Activated CD4-positive, alpha-beta T cell treated with anti-CD3 and anti-CD28 coated beads, Interleukin-2, amount 50 U/mL, for 48 hours (primary cell): ENCODE measurements at regions not wholly inside any gene's neighbourhood (a gene's known extent, or its start where the extent isn't known, plus 50 kb on each side); places are given as distances from the start of the nearest gene placed in this dataset.

Source experiments
- DNase-seq, 2 experiments: peaks; one replicate each; pipeline ENCODE4 v3.0.0-alpha.2; 2020

DNA sequence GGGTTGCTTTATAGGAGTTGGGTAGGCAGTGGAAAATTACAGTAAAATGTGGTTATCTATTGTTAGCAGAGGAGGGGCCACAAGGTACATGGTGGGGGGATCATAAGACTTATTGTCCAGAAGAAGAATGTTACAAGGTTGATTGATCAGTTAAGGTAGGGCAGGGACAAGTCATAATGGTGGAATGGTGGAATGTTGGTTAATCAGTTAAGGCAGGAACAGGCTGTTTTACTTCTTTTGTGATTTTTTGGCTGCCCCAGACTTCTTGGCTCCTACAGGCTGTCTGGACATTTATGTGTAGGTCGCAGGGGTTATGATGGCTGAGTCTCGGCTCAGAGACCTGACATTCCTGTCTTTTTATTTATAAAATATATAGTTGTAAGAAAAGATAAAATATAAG, 2277.1 kb downstream of the TP53TG3F start:
- no peak for DNase-seq

DNA sequence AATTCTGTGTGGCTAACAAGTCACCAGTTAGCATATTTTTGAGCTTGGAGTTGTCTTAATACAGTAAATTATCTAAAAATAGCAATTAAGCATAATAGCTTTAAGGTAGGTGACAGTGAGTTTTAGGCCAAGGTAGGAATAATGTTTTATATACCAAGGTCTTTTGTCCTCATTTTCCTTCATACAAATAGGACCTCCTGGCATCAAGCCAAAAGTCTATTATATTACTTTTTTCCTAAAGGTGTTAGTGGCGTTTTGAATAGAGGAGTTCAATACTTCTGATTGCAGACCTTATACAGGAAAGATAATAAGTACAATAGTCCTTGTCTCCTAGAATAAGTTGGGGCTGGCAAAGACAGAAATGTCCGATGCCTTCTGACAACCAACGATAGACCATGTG, 2277.7 kb downstream of the TP53TG3F start:
- no peak for DNase-seq

DNA sequence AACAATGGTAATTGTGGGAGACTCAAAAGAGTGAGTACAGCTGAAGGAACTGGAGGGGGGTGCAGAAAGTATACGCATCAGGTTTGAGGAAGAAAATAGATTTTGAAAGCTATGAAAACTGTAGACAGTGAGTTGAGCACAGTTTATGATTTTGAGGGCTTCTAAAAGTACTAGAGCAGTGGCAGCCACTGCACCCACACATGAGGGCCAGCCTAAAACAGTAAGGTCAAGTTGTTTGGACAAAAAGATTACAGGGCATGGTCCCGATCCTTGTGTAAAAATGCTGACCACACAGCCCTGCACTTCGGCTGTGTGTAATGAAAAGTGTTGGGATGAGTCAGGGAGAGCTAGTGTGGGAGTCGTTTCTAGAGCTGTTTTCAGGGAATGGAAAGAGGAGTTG, 2282.1 kb downstream of the TP53TG3F start:
- no peak for DNase-seq

DNA sequence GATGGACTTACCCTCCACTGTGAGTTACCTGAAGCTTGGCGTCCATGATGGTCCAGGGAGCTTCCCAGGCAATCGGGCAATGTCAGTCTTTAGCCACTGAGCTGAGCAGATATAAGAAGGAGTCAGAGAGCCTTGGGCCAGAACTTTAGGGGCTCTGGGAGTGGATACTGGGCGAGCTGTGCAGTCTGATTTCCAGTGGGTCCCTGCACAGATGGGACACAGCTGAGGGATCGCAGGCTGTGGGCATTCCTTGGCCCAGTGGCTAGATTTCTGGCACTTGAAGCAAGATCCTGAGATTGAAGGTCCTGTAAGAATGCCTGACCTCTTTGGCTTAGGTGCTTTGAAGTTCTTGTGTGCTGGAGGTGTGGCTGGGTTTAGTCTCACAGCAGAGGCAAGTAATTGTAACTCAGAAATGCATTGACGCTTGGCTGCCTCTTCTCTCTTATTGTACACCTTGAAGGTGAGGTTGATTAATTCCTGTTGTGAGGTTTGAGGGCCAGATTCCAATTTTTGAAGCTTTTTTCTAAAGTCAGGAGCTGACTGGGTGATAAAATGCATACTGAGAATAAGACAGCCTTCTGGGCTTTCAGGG, 2283.8 kb downstream of the TP53TG3F start:
- no peak for DNase-seq

DNA sequence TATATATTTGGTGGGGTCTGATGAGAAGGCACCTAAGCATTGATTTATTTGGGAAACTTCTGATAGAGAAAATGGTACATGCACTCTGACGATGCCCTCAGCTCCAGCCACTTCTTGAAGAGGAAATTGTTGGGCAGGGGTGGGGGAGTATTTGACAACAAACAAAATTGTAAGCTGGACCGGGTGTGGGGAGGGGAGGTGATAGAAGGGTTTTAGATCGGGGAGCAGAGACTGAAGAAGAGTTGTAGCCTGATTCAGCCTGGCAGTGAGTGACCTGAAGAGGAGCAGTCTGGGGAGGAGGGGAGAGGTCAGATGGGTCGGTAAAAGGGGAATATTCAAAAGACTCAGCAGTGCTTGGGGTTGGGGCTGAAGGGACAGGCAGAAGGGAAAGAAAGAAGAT, 2284.7 kb downstream of the TP53TG3F start:
- DNase-seq: no peak

DNA sequence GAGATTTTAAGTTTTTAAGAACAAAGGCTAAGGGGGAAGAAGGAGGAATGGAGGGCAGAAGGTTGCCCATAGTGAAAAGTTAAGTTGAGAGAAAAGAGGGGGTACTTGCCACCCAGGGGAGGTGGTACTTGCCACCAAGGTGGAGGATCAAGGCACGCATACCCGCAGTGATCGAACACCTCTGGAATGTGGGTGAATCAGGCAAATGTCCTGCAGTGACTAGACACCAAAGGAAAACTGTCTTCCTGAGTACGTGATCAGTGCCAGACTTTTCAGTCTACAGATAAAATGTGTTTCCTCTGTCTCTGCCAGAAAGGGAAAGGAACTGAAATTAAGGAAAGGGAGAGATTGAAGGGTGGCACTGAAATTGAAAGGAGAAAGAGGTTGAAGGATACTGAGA, 2285.3 kb downstream of the TP53TG3F start:
- no peak for DNase-seq

DNA sequence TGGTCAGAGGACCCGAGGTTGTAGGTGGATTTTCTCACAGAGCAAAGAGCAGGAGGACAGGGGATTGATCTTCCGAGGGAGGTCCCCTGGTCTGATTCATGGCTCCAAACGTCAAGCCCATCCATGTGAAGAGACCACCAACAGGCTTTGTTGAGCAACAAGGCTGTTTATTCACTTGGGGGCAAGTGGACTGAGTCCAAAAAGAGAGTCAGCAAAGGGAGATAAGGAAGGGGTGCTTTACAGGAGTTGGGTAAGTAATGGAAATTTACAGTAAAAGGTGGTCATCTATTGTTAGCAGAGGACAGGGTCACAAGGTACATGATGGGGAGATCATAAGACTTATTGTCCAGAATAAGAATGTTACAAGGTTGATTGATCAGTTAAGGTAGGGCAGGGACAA, 2285.8 kb downstream of the TP53TG3F start:
- no peak for DNase-seq

DNA sequence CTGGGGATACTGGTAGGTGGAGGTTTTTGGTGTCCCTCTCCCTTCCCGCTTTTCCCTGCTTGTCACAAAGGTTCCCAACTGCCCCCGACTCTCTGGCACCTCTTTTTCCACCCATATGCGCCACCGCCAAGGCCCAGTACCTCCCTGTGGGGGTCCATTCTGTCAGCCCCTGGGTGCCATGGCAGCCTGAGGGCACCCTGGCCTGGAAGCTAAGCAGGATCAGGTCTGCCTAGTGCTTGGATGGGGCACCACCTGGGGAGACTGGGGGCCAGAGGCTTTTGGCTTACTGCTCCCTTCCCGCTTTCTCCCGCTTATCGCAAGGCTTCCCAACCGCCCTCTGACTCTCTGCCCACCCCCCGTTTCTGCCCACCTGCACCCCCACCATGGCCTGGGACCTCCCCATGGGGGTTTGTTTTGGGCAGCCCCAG, 2286.4 kb downstream of the TP53TG3F start:
- no peak for DNase-seq

DNA sequence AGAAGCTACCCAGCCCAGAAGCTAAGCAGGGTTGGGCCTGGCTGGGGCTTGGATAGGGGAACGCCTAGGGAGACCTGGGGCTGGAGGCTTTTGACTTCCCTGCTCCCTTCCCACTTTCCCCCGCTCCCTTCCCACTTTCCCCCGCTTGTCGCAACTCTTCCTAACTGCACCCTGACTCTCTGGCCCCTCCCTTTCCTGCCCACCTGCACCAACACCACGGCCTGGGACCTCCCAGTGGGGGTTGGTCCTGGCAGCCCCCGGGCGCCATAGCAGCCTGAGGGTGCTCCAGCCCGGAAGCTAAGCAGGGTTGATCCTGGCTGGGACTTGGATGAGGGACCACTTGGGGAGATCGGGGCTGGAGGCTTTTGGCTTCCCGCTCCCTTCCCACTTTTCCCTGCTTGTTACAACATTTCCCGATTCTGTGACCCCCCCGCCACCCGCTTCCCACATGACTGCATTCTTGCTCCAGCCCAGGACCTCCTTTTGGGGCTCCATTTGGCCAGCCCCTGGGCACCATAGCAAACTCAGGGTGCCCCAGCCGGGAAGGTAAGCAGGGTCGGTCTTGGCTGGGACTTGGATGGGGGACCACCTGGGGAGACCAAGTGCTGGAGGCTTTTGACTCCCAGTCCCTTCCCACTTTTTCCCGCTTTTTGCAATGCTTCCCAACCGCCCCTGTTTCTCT, 2287.0 kb downstream of the TP53TG3F start:
- no peak for DNase-seq

DNA sequence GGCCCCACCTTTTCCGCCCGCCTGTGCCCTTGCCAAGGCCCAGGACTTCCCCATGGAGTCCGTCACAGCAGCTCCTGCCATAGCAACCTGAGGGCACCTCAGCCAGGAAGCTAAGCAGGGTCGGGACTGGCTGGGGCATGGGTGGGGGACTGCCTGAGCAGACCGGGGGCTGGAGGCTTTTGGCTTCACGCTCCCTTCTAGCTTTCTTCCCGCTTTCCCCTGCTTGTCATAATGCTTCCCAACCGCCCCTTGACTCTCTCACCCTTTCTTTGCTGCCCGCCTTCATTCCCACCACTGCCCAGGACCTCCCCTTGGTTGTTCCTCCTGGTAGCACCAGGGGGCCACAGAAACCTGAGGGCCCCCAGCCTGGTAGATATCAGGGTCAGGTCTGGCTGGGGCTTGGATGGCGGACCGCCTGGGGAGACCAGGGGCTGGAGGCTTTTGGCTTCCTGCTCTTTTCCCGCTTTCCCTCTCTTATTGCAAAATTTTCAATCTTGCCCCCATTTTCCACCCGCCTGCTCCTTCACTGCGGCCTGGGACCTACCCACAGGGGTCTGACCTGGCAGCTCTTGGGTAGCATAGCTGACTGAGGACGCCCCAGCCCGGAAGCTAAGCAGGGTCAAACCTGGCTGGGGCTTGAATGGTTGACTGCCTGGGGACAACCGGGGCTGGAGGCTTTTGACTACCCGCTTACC, 2287.7 kb downstream of the TP53TG3F start:
- DNase-seq: no peak

DNA sequence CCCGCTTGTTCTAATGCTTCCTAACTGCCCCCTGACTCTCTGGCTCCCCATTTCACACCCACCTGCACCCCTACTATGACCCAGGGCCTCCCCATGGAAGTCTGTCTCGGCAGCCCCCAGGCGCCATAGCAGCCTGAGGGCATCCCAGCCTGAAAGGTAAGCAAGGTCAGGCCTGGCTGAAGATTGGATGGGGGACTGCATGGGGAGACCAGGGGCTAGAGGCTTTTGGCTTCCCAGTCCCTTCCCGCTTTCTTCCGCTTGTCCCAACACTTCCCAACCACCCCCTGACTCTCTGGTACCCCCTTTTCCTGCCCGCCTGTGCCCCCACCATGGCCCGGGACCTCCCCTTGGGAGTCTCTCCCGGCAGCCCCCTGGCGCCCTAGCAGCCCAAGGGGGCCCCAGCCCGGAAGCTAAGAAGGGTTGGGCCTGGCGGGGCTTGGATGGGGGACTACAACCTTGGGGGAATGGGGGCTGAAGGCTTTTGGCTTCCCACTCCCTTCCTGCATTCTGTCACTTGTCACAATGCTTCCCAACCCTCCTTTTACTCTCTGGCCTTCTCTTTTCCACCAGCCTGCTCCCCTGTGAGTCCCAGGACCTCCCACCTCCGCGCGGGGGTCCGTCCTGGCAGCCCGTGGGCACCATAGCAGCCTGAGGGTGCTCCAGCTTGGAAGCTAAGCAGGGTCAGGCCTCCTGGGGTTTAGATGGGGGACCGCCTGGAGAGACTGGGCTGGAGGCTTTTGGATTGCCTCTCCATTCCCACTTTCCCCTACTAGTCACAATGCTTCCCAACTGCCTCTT, 2288.4 kb downstream of the TP53TG3F start:
- no peak for DNase-seq

DNA sequence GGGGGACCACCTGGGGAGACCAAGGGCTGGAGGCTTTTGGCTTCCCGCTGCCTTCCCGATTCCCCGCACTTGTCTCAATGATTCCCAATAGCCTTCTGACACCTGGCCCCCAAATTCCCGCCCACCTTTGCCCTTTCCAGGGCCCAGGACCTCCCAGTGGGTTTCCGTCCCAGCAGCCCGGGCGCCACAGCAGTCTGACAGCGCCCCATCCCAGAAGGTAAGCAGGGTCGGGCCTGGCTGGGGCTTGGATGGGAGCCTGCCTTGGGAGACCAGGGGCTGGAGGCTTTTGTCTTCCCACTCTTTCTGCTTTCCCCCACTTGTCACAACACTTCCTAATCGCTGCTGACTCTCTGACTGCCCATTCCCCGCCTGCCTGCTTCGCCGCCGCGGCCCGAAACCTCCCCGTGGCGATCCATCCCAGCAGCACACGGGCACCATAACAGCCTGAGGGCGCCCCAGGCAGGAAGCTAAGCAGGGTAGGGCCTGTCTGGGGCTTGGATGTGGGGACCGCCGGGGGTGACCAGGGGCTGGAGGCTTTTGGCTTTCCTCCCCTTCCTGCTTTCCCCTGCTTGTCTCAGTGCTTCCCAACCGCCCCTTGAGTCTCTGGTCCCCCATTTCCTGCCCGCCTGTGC, 2289.3 kb downstream of the TP53TG3F start:
- DNase-seq: no peak

DNA sequence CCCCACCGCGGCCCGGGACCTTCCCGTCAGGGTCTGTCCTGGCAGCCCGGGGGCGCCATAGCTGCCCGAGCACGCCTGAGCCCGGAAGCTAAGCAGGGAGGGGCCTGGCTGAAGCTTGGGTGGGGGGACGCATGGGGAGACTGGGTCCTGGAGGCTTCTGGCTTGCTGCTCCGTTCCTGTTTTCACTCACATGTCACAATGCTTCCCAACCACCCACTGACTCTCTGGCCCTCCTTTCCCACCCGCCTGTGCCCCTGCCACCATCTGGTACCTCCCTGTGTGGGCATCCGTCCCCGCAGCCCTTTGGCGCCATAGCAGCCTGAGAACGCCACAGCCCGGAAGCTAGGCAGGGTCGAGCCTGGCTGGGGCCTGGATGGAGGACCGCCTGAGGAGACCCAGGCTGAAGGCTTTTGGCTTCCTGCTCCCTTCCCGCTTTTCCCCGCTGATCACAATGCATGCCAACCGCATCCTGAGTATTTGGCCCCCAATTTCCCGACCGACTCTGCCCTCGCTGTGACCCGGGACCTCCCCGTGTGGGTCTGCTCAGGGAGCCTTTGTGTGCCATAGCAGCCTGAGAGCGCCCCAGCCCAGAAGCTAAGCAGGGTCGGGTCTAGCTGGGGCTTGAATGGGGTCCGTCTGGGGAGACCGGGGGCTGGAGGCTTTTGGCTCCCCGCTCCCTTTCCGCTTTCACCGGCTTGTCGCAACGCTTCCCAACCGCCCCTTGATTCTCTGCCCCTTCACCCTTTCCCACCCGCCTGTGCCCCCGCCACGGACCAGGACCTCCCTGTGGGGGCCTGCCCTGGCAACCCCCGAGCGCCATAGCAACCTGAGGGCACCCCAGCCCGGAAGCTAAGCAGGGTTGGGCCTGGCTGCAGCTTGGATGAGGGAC, 2290.1 kb downstream of the TP53TG3F start:
- no peak for DNase-seq

DNA sequence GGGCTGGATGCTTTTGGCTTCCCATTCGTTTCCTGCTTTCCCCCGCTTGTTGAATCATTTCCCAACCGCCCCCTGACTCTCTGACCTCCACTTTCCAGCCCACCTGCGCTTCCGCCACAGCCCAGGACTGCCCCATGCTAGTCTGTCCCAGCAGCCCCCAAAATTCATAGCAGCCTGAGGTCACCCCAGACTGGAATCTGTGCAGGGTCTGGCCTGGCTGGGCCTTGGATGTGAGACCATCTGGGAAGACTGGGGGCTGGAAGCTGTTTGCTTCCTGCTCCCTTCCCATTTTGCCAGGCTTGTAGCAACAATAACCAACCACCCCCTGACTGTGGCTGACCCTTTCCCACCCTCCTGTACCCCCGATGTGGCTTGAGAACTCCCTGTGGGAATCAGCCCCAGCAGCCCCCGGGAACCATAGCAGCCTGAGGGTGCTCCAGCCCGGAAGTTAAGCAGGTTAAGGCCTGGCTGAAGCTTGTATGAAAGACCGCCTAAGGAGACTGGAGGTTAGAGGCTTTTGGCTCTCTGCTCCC, 2290.8 kb downstream of the TP53TG3F start:
- no peak for DNase-seq

DNA sequence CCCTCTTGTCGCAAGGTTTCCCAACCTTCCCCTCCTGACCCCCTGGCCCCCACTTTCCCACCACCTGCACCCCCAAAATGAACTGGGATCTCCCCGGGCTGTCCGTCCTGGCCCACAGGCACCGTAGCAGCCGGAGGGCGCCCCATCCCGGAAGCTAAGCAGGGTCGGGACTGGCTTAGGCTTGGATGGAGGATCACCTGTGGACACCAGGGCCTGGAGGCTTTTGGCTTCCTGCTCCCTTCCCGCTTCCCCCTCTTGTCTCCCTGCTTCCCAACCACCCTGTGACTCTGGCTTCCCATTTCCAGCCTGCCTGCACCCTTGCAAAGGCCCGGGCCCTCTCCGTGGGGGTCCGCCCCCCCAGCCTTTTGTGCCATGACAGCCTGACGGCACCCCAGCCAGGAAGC, 2291.3 kb downstream of the TP53TG3F start:
- no peak for DNase-seq

DNA sequence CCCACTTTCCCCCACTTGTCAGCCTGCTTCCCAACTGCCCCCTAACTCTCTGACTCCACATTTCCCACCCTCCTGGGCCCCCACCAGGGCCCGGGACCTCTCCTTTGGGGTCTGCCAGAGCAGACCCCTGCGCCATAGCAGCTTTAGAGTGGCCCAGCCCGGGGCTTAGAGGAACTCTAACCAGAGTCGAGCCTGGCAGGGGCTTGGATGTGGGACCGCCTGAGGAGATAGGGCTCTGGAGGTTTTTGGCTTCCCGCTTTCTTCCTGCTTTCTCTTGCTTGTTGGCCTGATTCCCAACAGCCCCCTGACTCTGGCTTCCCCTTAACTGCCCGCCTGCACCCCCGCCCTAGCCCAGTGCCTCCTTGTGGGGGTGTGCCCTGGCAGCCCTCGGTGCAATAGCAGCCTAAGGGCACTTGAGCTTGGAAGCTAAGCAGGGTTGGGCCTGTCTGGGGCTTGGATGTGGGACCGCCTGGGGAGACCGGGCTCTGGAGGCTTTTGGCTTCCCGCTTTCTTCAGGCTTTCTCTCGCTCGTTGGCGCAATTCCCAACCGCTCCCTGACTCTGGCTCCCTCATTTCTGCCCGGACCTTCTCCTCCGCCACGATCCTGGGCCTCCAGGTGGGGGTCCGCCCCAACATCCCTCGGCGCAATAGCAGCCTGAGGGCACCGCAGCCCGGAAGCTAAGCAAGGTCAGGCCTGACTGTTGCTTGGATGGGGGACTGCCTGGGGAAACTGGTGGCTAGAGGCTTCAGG, 2292.0 kb downstream of the TP53TG3F start:
- no peak for DNase-seq

DNA sequence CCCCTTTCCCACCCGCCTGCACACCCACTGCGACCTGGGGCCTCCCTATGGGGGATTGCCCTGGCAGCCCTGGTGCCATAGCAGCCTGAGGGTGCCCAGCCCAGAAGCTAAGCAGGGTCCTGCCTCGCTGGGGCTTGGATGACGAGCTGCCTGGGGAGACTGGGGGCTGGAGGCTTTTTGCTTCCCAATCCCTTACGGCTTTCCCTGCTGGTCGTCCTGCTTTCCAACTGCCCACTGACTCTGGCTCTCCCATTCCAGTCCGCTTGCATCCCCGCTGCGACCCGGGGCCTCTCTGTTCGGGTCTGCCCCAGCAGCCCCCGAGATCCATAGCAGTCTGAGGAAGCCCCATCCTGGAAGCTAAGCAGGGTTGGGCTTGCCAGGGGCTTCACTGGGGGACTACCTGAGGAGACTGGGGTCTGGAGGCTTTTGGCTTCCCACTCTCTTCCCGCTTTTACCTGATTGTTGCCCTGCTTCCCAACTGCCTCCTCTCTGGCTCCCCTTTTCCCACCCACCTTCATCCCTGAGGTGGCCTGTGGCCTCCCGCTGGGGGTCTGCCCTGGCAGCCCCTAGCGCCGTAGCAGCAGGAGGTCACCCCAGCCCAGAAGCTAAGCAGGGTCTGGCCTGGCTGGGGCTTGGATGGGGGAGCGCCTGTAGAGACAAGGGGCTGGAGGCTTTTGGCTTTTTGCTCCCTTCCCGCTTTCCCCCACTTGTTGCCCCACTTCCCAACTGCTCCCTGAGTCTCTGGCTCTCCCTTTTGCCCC, 2292.8 kb downstream of the TP53TG3F start:
- no peak for DNase-seq

DNA sequence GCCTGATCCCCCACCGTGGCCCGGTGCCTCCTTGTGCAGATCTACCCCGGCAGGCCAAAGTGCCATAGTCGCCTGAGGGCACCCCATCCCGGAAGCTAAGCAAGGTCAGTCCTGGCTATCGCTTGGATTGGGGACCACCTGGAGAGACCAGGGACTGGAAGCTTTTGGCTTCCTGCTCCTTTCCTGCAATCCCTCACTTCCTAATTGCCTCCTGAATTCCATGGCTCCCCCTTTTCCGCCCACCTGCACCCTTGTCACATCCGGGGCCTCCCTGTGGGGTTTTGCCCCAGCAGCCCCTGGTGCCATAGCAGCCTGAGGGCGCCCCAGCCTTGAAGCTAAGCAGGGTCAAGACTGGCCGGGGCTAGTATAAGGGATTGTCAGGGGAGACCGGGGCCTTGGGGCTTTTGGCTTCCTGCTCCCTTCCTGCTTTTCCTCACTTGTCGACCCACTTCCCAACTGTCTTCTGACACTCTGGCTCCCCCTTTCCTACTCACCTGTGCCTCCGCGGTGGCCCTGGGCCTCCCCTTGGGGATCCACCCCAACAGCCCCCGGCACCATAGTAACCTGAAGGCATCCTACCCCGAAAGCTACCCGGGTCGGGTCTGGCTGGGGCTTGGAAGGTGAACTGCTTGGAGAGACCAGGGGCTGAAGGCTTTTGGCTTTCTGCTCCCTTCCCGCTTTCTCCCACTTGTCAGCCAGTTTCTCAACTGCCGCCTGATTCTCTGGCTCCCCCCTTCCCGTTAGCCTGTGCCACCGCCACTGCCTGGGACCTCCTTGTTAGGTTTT, 2293.6 kb downstream of the TP53TG3F start:
- no peak for DNase-seq
